A673 (cell line): ENCODE measurements at regions not wholly inside any gene's neighbourhood (a gene's known extent, or its start where the extent isn't known, plus 50 kb on each side); places are given as distances from the start of the nearest gene placed in this dataset.
"Not testable (repeated sequence)": the region's sequence is repeated elsewhere in the genome, so short reads cannot be mapped to it uniquely, and the experiment has no call there.

ENCODE experiments used
- BruUV-seq: library from RNA; stranded (reverse); fragments of 400-500 nt; replicated peaks from 2 replicates; lab custom pipeline; 2021; lab: Mats Ljungman, UMichigan
- CTCF ChIA-PET: fragments of 300-600 bp; sonication (Branson Sonifier 250); formaldehyde crosslinking; loops from one replicate; lab custom pipeline; 2022; ENCODE audit warnings: antibody characterized with exemption; lab: Charles Lee
- POLR2A ChIA-PET: fragments of 300-600 bp; sonication (Branson Sonifier 250); formaldehyde crosslinking; loops from one replicate; lab custom pipeline; 2022; ENCODE audit warnings: antibody characterized with exemption; ENCODE audit not compliant: low non-redundant PET; lab: Charles Lee
- DNase-seq: peaks from one replicate; pipeline ENCODE4 v3.0.0-alpha.2; 2015; ENCODE audit warnings: low spot score
- H3K27ac ChIP-seq: fragments of 200-600 bp; sonication (generic); 2 replicates; pipeline ENCODE4 v1.5.1; 2016; ENCODE audit warnings: mixed run types, low read depth, mild to moderate bottlenecking, mixed read lengths, antibody characterized with exemption, low read length; ENCODE audit not compliant: poor library complexity, severe bottlenecking
- H3K27me3 ChIP-seq: fragments of 200-600 bp; sonication (generic); replicated peaks from 2 replicates; pipeline ENCODE4 v1.6.1; 2017; ENCODE audit warnings: mixed run types, low read depth, mild to moderate bottlenecking, mixed read lengths, antibody characterized with exemption, low read length; ENCODE audit not compliant: insufficient read depth, poor library complexity
- H3K36me3 ChIP-seq: fragments of 200-600 bp; sonication (generic); 2 replicates; pipeline ENCODE4 v1.6.1; 2016; ENCODE audit warnings: mixed run types, mild to moderate bottlenecking, mixed read lengths, antibody characterized with exemption, low read length; ENCODE audit not compliant: insufficient read depth, poor library complexity, severe bottlenecking
- H3K4me1 ChIP-seq: fragments of 200-600 bp; sonication (generic); 2 replicates; pipeline ENCODE4 v1.6.1; 2017; ENCODE audit warnings: mixed run types, mild to moderate bottlenecking, mixed read lengths, antibody characterized with exemption, low read length; ENCODE audit not compliant: insufficient read depth, poor library complexity, severe bottlenecking
- H3K4me3 ChIP-seq: fragments of 200-600 bp; sonication (generic); 2 replicates; pipeline ENCODE4 v1.5.1; 2016; ENCODE audit warnings: low read depth, mixed run types, mild to moderate bottlenecking, mixed read lengths, low read length; ENCODE audit not compliant: poor library complexity, severe bottlenecking
- H3K9me3 ChIP-seq: fragments of 200-600 bp; sonication (generic); 2 replicates; pipeline ENCODE4 v1.6.1; 2016; ENCODE audit warnings: mixed run types, low read depth, mild to moderate bottlenecking, mixed read lengths, antibody characterized with exemption, low read length; ENCODE audit not compliant: poor library complexity, severe bottlenecking
- EZH2 ChIP-seq: fragments of 200-600 bp; sonication (generic); IDR thresholded peaks from 2 replicates; pipeline ENCODE4 v1.6.1; 2017; ENCODE audit warnings: borderline replicate concordance, low read depth, mild to moderate bottlenecking, mixed read lengths, antibody characterized with exemption, low read length; ENCODE audit not compliant: poor library complexity, severe bottlenecking
- intact Hi-C: fragments of 100-400 bp; cut with micrococcal nuclease; formaldehyde crosslinking; loops from one replicate; pipeline ENCODE4 v1.10.0; 2022; ENCODE audit not compliant: unreplicated experiment
- TF ChIP-seq, protein P1 (sequence below): fragments of 300-800, 200-600 bp; sonication (generic); conservative IDR thresholded peaks from 2 replicates; pipeline ENCODE4 v1.5.1; 2017; ENCODE audit warnings: low read depth, mild to moderate bottlenecking, antibody characterized with exemption, low read length, moderate library complexity, mixed read lengths

GRCh38 chr7:32816409-32816948, 75.1 kb downstream of the KBTBD2 start:
- DNase-seq, H3K4me1 ChIP-seq, intact Hi-C loops, H3K36me3 ChIP-seq, H3K27me3 ChIP-seq, H3K4me3 ChIP-seq, H3K27ac ChIP-seq, POLR2A ChIA-PET, H3K9me3 ChIP-seq, BruUV-seq: not testable (repeated sequence)
- CTCF ChIA-PET, result interaction anchor here (0.8 kb wide), 1 partner anchor 30 kb away, joined by 3 read pairs; no protein-coding TSS in a partner anchor

DNA sequence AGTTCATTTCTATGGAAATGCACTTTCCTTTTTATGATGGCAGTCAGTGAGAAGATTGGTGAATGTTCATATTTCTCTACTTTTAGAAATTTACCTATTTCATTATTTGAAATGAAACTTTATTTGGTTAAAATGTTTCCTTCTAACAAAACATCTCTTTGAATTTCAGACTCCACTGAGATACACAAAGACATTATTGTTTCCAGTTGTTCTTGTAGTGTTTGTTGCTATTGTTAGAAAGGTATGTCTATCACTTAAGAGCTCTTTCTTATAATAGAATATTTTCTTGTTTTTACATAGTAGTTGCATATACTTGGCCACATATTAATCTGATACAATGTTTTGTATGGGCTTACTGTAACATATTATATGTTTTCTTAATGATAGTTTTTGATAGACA, 76.8 kb downstream of the KBTBD2 start:
- DNase-seq, intact Hi-C loops, H3K4me3 ChIP-seq, CTCF ChIA-PET, H3K27ac ChIP-seq, H3K4me1 ChIP-seq, H3K27me3 ChIP-seq, BruUV-seq, H3K36me3 ChIP-seq, POLR2A ChIA-PET, H3K9me3 ChIP-seq: not testable (repeated sequence)

DNA sequence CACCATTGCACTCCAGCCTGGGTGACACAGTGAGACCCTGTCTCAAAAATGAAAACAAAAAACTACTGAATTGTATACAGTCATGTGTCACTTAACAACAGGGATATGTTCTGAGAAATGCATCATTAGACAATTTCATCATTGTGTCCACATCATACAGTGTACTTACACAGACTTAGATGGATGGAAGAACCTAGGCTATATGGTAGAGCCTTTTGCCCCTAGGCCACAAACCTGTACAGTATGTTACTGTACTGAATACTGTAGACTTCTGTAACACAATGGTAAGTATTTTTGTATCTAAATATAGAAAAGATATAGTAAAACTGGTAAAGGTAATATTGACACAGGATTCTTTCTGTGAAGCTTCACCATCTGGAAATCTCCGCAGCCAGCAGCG, 81.7 kb downstream of the KBTBD2 start:
- CTCF ChIA-PET, result no interaction called here

DNA sequence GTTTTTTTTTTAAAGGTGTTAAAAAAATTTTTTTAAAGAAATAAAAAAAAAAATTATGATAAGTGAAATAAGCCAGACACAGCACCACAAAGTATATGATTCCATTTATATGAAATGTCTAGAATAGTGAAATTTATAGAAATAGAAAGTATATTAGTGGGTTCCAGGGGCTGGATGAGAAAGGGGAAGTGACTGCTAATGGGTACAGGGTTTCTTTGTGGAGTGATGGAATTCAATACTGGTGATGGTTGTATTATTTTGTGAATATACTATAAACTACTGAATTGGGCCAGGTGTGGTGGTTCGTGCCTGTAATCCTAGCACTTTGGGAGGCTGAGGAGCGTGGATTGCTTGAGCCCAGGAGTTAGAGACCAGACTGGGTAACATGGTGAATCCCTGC, 82.2 kb downstream of the KBTBD2 start:
- H3K4me1 ChIP-seq, result no peaks in the 10 kb centered on the region
- no peaks in the 10 kb centered on the region for H3K9me3 ChIP-seq
- no peak overlapping the region for H3K4me3 ChIP-seq
- no peaks in the 10 kb centered on the region for H3K27me3 ChIP-seq
- ChIA-PET CTCF (no interaction called here), POLR2A (no interaction called here)
- no peak for DNase-seq
- no peaks in the 10 kb centered on the region for H3K36me3 ChIP-seq
- intact Hi-C loops, result loop anchor here (10.0 kb wide), 1 partner anchor 245 kb away; no protein-coding TSS in a partner anchor
- TF ChIP-seq, protein P1, sequence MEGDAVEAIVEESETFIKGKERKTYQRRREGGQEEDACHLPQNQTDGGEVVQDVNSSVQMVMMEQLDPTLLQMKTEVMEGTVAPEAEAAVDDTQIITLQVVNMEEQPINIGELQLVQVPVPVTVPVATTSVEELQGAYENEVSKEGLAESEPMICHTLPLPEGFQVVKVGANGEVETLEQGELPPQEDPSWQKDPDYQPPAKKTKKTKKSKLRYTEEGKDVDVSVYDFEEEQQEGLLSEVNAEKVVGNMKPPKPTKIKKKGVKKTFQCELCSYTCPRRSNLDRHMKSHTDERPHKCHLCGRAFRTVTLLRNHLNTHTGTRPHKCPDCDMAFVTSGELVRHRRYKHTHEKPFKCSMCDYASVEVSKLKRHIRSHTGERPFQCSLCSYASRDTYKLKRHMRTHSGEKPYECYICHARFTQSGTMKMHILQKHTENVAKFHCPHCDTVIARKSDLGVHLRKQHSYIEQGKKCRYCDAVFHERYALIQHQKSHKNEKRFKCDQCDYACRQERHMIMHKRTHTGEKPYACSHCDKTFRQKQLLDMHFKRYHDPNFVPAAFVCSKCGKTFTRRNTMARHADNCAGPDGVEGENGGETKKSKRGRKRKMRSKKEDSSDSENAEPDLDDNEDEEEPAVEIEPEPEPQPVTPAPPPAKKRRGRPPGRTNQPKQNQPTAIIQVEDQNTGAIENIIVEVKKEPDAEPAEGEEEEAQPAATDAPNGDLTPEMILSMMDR, result no peak
- no peak for TF ChIP-seq EZH2
- no TSS peak for BruUV-seq
- H3K27ac ChIP-seq, result no peak overlapping the region

More for the DNA sequence above, 81.7 kb downstream of the KBTBD2 start:
- H3K9me3 ChIP-seq, result no peaks in the 10 kb centered on the region
- no peaks in the 10 kb centered on the region for H3K4me1 ChIP-seq
- TF ChIP-seq, protein P1, result no peak
- TF ChIP-seq EZH2, result no peak
- DNase-seq, result no peak
- intact Hi-C loops, result loop anchor here (10.0 kb wide), 1 partner anchor 245 kb away; no protein-coding TSS in a partner anchor
- no peaks in the 10 kb centered on the region for H3K27me3 ChIP-seq
- POLR2A ChIA-PET, result no interaction called here
- no peak overlapping the region for H3K4me3 ChIP-seq
- no TSS peak for BruUV-seq
- H3K27ac ChIP-seq, result no peak overlapping the region
- H3K36me3 ChIP-seq, result no peaks in the 10 kb centered on the region
